Stimulated activated CD8-positive, alpha-beta memory T cell treated with anti-CD3 and anti-CD28 coated beads, Interleukin-4, amount 100 ng/mL, for 1 hour (primary cell): ENCODE measurements at regions not wholly inside any gene's neighbourhood (a gene's known extent, or its start where the extent isn't known, plus 50 kb on each side); places are given as distances from the start of the nearest gene placed in this dataset.

Source experiments
- DNase-seq, 2 donors: peaks; one replicate each; pipeline ENCODE4 v3.0.0-alpha.2; 2020; ENCODE audit warnings: low read depth in 2 of 2, low spot score in 1 of 2

DNA sequence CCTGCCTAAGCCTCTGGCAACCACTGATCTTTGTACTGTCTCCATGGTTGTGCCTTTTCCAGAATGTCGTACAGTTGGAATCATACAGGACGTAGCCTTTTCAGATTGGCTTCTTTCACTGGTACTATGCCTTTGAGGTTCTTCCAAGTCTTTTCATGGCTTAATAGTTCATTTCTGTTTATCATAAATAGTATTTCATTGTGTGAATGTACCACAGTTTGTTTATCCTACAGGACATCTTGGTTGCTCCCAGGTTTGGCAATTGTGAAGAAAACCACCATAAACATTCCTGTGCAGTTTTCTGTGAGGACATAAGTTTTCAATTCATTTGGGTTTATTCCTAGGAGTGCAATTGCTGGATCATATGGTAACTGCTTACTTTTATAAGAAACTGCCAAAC, 190.6 kb upstream of the RAB4A start:
- DNase-seq: no peak

DNA sequence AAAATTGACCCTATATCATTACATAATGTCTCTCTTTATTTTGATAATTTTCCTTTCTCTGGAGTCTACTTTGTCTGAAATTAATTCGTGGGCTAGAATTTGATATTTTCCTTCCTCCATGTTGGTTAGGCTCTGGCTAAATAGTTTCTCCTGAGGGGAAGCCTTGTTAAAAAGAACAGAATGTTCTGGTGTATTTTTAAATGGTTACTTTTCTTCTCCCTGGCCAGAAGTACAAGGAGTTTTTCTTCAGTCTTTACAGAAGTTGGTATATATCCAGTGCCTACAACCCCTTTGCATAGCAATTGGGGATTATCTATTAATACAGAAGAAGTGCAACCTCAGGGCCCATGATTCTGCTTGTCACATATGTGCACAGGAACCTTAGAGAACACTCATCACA, 185.6 kb upstream of the RAB4A start:
- DNase-seq: no peak

DNA sequence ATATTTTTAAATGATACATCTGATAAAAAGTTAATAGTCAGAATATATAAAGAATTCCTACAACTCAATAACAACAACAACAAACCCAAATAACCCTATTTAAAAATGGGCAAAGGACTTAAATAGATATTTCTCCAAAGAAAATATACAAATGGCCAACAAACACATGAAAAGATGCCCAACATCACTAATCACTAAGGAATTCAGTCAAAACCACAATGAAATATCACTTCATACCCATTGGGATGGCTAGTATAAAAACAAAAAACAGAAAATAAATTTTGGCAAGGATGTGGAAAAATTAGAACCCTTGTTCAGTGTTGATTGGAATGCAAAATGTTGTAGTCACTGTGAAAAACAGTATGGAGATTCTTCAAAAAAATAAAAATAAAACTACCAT, 184.8 kb upstream of the RAB4A start:
- DNase-seq: no peak

DNA sequence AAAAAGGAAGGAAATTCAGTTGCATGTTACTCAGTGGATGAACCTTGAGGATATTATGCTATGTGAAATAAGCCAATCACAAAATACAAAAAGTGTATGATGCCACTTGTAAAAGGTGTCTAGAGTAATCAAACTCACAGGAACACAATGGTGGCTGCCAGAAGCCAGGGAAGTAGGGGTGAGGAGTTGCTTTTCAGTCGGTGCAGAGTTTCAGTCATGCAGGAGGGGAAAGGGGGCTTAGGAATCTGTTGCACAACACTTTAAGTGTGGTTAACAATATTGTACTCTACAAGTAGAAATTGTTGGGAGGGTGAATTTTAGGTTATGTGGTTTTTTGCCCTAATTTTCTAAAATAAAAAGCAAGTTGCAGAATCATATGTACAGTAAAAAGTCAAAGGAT, 184.2 kb upstream of the RAB4A start:
- no peak for DNase-seq

DNA sequence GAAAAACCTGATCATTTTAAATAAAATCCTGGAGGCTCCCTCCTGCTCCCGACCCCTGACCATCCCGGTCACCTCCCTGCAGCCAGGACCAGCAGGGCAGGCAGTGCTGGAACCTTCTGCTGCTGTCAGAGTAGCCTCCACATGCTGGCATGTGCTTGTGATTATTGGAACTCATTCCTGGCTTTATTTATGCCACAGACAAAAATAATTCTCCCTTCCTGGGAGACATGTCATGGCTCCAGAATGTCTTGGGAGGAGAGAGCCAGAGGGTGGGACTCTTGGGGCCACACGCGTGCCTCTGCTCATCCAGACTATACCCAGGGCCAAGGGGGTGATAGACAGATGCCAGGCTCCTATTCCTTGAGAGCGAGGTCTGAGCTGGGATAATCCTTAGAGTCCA, 183.6 kb upstream of the RAB4A start:
- no peak for DNase-seq

DNA sequence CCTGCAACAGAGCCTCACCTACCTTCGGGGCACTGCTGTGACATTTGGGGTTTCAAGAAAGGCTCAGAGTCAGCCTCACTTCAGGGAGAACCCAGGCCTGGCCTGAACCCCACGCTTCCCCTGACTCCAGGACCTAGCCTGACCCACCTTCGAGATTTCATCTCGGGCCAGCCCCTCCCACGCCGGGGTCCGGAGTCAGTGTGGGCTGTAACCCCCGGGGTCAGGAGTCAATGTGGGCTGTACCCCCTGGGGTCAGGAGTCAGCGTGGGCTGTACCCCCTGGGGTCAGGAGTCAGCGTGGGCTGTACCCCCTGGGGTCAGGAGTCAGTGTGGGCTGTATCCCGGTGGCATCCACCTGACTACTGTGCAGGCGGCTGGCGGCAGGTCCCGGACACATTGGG, 183.0 kb upstream of the RAB4A start:
- no peak for DNase-seq

DNA sequence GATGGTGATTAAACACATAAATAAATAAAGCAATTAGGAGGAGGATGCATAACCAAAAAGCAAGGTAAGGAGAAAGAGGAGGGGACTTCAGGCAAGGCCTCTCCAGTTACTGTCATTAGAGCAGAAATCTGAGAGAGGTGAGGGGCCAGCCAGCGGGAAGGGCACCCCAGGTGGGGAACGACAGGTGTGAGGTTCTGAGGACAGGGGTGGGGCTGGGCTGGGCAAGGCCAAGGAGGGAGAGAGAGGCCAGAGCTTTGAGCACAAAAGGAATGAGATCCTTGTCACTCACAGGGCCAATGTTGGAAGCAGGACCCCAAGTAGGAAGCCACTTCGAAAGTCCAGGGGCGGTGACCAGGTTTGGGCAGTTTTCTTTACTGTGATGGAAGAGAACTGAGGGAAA, 182.2 kb upstream of the RAB4A start:
- DNase-seq: no peak

DNA sequence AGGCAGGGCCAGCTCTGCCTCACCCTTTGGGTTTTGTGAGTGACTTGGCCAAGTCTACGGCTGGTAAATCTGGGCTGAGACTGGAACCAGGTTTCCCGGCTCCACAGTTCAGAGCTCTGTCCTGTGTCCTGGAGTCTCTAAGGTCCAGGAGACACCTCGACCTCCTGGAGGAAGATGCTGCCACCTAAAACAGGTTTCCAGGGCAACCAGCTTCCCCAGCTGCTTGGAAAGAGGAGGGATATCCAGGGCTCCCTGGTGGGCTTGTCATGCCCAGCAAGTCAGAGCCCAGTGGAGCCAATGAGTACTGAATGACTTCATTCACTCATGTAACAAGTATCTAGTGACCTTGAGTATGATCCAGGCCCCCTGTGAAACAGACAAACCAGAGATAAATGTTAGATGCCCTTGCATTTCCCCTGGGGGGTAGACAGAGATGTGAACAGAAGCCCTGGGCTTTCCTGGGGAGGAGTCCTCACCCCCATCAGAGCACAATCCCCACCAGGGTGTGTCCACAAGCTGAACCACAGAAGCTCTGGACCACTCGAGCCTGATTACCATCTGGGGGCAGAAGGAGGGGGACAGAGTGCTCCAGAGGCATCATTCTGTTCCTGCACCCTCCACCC, 181.2 kb upstream of the RAB4A start:
- DNase-seq: no peak

DNA sequence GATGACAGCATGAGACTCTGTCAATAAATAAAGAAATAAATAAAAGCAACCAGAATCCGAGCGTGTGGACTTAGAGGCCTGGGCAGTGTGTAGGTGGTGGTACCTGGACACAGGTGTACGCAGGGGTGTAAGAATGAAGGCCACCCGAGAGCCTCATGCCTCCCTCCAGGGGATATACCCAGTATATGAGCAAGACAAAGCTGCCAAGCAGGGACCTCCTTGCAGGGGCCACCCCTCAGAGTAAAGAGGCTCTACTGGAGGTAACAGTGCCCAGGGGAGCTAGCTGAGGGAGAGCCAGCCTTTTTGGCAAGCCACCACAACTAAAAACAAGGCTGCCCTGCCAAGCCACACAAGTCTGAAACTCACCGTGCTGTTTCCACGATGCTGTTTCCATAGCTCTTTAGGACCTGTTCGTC, 179.2 kb upstream of the RAB4A start:
- DNase-seq: no peak

DNA sequence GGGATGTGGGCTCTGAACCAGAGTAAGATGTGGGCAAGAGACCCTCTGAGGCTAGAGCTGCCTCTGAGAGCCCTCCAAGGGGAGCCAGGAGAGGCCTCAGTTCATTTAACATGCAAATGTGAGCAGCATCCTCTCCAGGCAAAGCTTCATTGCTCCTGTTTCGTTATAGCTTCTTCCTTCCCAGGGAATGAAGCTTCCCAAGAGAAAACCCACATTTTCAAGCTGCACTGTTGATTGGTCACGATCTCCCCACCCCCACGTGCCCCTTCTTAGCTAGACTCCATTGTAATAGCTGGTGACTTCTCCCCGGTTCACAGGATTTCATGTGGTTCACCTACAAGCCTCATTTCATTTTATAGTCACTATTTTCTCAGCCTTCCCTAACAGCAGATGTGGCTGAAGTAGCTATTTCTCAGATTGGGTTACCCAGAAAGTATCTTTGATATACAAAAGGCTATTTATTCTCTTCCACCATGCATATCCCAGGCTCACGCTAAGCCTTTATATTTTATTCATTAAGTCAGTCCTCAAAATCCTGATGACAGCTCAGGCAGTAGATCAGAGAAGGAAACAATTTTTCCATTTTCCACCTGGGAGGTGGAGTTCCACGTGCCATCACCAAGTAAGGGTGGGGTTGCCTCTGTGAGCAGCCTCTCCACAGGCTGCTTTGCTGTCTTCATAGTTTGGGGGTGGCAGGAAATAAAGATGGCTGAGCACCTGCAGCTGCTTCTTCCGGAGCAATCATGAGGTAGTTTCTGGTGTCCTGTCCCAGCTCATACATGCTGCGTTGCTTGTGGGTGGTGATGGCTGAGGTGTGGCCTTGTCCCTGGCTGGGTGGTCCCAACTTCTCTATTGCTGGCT, 178.3 kb upstream of the RAB4A start:
- no peak for DNase-seq

DNA sequence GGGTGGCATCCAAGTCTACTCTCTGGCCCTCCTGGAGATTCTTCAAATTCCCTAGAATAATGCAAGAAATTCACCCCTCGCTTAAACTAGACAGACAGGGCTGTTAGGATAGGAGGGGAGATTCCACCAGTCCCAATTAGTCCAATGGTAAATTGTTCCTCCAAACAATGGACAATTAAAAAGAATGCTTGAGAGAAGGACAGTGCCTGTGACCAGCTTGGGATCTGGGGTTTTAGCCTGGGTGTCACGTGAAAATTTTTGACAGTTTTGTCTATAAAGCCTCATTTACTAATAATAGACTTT, 177.7 kb upstream of the RAB4A start:
- DNase-seq: no peak

DNA sequence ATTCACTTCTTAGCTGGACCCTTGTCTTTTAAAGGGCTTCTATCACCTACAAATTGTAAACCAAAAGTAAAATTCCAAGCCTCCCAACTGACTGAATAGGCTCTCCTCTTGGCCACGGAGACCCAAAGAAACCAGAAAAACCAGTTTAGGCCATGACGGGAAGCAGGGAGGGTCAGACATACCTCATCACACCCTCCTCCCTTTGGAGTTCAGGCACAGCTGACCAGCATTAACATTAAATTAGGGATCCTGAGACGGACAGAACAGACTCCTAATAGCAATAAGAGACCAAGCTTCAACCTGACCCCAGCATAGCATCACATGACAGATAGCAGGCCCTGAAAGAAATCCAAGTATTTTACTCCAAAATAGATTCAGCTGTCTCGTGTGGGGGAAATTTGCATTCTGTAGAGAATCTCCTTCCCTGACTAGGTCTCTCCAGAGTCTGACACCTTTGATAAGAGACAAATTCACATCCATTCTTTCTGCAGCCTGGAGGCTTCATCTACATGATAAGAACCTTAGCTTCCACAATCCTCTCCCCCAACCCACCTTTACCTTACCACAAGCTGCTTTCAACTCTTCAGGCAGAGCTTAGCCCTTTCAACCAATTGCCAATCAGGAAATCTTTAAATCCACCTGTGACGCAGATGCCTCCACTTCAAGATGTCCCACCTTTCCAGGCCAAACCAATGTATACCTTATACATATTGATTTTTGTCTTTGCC, 177.1 kb upstream of the RAB4A start:
- no peak for DNase-seq

DNA sequence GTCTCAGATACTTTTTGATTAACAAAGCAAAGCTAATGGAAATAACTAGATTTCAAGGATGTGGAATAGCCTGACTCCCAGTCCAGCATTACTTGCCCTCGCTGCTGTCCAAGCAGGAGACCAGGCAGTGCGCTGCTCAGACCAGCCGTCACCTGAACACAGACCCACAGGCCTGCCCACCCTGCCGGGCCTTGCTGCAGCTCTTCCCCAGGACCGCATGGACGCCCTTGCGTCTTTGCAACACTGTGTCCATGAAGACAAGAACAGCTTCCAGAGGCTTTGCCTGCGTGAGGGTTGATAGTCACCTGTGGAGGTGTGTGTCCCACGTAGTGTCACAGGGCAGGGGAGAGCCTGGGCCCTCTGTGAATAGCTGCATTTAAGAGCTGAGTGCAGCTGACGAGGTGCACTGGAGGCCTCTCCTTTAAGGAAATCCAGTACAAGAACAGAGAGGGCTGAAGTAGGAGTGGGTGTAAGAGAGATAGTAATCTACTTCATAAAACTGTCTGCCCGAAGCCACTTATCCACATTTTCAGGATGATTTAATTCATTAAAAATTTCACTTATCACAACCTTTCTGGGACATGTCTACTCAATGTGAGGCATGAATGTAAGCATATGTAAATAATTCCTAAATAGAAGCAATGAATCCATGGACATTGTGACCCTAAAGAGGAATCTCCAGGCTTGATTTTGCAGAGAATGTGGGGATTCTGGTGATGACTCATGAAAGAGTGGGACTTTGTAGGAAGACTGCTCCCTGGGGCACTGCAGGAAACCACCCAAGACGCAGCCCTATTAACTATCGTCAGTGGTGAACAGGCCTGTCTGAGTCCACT, 176.2 kb upstream of the RAB4A start:
- no peak for DNase-seq

DNA sequence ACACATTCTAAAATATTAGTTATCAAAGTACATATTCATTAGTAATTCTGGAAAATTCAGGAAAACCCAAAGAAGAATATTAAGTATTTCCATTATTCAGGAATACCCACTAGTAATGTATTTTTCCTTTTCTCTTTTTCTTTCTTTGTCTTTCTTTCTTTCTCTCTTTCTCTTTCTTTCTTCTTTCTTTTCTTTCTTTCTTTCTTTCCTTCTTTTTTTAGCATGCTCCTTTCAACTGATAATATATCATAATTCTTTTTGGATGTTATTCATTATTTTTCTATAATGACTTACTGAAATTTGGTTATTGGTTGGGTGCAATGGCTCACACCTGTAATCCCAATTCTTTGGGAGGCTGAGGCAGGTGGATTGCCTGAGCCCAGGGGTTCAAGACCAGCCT, 175.6 kb upstream of the RAB4A start:
- no peak for DNase-seq

DNA sequence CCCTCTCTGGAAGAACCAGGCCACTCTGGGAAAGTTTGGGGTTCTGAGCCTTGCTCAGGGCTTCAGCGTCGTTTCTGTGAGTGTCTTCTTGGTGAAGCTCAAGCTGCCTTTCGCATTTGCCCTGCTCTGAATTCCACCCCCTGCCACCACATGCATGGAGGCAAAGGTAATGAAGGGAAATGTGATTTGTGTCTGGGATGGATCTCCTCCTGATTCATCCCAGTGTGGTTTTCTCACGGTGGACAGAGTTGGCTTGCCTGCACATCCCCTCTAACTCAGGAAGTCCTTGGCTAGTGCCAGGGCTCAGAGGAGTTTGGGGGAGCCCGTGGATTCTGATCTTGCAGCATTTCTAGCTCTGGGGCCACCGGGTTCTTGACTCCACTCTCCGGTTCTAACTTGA, 173.6 kb upstream of the RAB4A start:
- DNase-seq: no peak

DNA sequence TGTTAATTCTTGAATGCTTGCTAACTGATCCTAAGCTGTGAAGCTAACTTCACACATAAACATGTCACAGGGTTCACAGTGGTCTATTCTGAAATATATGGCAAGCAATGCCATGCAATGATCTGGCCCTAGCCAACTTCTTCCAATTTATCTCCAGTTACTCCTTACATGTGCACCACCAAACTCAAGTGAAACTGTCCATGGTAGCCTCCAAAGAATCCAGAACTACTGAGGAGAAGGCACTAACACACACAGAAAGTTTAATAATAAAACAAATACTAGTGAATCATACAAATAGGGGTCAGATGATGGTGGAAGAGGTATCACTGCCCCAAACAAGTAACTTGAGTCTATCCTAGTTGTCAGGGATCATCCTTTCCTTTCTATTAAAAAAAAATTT, 172.6 kb upstream of the RAB4A start:
- no peak for DNase-seq

DNA sequence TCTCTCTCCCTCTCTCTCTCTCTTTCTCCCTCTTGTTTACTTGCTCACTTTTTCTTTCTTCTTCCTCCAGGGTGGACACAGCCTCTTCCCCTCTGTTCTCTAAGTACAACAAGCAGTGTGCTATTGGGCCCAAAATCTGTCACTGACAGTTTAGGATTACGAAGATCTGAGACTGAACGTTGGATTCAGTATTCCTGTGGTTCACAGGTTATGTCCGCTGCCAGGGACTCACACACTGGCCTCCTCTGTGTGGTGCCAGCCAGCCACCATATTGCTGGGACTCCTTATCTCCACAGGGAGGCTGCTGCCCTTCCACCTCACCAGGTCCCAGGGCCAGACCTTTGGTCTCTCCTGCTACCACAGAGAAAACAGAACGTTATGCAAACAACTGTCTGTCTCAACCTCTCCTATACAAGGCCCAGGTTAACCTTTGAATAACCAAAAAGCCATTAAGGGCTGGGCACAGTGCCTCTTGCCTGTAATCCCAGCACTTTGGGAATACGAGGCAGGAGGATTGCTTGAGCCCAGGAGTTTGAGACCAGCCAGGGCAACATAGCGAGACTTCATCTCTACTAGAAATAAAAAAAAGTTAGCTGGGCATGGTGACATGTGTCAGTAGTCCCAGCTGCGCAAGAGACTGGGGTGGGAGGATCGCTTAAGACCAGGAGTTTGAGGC, 171.9 kb upstream of the RAB4A start:
- DNase-seq: no peak

DNA sequence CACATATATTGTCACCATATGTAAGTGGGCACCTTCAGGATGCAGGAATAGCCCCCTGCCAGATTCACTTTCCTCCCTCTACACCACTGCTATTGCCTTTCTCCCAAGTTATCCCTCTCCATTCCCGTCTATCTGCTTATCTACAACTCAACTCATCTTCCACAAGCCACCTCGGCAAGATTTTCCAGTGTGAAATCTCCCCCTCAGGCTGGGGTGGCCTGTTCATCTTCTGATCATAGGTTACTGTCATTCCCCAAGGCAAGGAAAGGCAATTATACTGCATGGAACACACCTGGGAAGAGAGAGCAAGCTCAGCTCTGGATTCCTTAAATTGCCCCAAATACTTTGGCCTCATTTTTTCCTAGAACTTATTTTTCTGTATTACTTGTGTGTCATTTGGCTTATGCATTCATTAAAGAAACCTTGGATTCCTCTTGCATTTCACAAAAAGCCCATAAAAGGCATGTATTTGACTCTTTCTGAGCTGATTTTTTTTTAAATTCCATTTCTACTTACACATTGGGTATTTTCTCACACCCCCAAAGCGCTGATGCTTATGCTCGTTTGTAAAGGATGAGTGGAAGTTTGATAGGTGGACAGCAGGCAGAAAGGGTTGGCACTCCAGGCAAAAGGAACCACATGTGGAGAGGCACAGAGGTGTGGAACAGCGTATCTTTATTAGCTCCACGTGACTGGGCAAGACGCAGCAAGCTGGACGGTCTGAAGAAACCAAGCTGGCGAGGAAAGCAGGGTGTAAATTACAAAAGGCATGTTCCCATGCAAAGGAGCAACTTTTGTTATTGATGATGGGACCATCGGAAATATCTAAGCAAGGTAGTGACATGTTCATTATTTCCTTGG, 169.7 kb upstream of the RAB4A start:
- no peak for DNase-seq

DNA sequence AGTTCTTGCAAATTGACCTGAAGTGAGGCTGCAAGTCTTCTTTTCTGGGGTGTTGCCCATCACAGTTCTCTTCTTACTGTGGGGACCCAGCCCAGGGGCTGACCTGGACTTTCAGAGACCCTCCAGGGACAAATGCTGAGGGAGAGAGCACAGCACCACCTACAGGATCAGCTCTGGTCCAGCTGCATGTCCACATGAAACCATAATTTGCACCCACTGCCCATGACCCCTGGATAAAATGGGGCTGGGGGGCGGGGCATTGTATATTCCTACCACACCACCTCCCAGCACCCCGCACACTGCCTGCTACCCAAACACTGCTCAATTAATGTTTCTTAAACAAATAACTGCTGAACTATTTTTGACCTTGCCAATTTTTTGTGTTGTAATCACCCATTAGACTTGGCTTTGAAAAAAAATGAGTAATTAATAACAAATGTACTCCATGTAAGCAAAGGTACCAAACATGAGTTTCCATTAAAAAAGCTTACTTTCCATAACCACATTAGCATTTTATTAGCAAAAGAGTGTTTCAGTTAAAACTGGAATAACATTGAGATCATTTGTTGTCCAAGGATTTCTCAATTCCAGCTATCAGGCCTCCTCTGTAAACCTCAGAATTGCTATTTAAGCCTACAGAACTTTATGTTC, 168.0 kb upstream of the RAB4A start:
- no peak for DNase-seq

DNA sequence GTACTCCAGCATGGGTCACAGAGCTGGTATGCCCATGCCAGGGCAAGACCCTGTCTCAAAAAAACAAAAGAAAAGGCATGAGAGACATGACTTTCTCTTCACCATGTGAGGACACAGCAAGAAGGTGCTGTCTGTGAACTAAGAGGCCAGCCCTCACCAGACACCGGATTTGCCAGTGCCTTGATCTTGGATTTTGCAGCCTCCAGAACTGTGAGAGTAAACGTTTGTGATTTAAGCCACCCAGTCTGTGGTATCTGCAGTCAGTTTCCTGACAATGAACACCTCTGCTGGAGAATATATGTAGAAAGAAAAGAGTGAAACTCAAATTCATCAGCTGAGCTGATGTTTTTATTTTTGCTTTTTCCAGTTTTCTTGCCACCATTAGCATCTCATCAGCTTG, 166.3 kb upstream of the RAB4A start:
- DNase-seq: no peak
